ENCODE measurements at regions not wholly inside any gene's neighbourhood (a gene's known extent, or its start where the extent isn't known, plus 50 kb on each side); places are given as distances from the start of the nearest gene placed in this dataset.
"Not testable (repeated sequence)": the region's sequence is repeated elsewhere in the genome, so short reads cannot be mapped to it uniquely, and the experiment has no call there.

GRCh38 chr6:90887764-90888163, 300.9 kb upstream of the MAP3K7 start:
- no peak for DNase-seq

DNA sequence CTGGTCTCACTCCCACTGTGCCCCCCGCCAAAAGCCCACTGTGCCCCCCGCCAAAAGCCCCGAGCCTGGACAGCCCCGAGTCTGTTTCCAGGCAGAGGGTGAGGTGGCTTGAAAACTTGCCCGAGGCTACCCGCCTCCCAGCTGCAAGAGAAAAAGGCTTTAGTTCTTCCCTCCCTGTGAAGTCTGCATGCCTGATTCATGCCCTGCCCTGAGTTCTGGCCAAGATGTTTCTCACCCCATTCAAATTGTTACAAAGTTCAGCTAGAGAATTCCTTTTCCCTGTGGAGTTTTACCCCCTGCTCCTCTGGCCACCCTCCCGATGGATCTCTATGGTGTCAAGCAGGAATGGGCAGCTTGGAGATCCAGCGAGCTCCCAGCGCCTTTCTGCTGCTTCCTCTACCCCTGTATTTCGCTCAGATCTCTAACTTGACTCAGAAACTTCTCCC, 298.8 kb upstream of the MAP3K7 start:
- no peak for DNase-seq

DNA sequence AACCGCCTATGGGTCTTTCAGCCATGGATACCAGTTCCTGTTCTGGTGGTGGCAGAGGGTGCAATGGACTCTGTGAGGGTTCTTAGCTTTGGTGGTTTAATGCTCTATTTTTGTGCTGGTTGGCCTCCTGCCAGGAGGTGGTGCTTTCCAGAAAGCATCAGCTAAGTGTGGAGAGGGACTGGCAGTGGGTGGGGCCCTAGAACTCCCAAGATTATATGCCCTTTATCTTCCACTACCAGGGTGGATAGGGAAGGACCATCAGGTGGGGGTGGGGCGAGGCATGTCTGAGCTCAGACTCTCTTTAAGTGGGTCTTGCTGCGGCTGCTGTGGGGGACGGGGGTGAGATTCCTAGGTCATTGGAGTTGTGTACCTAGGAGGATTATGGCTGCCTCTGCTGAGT, 298.3 kb upstream of the MAP3K7 start:
- not testable (repeated sequence) for DNase-seq

DNA sequence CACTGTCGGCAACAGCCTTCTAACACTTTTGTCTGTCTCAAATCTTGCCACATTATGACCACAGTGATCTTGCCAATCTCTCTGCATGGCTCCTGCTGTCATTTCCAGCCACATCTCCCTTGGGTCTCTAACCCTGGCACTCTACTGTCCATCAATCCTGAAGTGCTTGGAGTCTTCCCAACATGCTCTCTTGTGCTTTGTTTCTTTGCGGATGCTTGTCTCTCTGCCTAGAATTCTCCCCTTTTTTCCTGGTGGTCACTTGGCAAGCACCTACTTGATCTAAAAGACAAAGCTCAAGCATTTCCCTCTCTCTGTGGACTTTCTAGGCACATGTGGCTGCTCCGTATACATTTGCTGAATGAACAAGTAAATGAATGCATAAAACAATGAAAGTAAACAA, 290.7 kb upstream of the MAP3K7 start:
- DNase-seq: no peak

DNA sequence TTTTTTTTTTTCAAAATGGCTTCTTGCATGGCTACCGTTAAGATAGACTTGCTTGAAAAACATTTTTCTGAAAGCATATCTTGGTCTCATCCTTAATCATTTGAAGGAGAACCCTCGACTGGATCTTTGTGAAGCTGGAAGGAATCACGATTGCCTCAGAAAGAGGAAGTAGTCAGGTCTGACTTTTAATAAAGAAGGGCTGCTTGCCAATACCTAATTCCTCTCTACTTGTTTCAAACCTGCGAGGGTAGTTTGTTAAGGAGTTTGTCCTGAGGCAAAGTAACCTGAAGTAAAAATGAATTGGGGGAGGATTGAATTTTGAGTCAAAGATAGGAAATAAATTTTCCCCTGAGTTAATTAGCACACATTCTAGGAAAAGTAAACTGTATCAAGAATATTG, 288.1 kb upstream of the MAP3K7 start:
- DNase-seq: no peak

GRCh38 chr6:90872981-90873380, 286.1 kb upstream of the MAP3K7 start:
- DNase-seq: no peak

- no peak for DNase-seq
These were observed 283.7 kb upstream of the MAP3K7 start for GRCh38 chr6:90870561-90870960.

DNA sequence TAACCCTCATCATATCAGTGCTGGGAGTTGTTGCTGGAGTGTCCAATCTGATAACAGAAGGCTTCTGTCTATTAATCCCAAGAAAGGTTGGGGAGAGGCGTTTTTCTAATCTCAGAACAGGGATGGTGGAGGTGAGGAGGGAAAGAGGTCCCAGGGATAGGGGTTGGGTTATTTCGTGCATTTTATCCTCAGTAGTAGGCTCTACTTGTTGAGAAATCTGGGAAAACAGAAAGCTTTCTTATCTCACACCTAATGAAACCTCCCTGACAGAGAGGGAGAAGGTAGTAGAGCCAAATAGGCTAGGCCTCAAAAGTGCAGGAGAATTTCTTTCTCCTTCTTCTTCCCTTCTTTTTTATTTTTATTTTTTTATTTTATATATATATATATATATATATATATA, 281.8 kb upstream of the MAP3K7 start:
- no peak for DNase-seq

GRCh38 chr6:90868256-90868655, 281.4 kb upstream of the MAP3K7 start:
- DNase-seq: no peak

DNA sequence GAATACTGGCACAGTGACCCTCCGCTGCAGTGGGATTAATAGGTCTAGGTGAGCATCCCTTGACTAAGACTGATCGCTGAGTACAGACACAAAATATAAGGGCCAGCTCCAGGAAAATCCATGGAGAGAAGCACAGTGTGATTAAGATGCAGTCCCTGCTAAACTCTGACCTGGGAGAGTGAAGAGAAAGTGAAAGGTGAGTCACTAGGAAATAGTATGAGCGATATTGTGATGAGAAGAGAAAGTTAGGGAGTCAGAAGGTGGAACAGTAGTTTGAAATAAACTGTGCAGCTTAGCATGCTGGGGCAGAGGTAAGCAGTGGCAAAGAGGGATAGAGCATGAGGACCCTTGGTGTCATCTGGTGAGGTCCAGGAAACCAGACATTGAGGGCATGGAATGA, 278.6 kb upstream of the MAP3K7 start:
- DNase-seq: no peak

- DNase-seq: no peak
These were observed 276.2 kb upstream of the MAP3K7 start for GRCh38 chr6:90863043-90863442.

DNA sequence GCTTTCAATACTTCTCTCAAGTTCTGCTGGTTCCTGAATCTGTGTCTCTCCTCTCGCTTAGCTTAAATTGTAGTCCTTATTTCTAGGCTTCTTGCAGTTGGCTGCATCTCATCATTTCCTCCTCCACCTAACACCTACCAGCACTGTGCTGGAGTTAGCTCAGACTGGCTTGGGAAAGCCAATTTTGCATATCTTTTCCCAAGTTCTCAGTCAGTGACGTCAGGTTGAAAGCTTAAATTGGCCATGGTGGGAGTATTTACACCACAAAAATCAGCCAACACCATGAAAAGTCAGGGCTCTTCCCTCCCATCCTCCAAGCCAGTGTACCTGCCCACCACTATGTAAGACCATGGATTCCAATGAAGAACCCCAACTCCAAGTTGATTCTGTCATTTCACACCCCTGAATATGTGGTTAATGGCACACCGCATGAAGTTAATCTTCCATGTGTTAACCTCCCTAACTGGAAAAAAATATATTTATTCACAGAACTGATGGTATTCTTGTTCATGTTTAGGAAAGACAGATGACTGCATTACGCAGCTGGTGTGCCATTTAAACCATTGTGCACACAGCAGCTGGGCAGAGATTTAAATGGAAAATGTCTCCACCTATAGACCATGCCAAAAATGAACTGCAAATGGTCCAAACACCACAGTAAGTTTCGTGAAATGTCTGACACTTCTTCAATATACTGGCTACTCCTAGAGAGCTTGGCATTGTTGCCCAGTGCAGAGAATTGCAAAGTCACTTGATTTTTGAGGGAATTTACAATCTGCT, 274.1 kb upstream of the MAP3K7 start:
- peak; percentile 6 for DNase-seq

- DNase-seq: no peak
These were observed 272.7 kb upstream of the MAP3K7 start for GRCh38 chr6:90859612-90860011.

GRCh38 chr6:90859056-90859455, 272.2 kb upstream of the MAP3K7 start:
- DNase-seq: no peak

DNA sequence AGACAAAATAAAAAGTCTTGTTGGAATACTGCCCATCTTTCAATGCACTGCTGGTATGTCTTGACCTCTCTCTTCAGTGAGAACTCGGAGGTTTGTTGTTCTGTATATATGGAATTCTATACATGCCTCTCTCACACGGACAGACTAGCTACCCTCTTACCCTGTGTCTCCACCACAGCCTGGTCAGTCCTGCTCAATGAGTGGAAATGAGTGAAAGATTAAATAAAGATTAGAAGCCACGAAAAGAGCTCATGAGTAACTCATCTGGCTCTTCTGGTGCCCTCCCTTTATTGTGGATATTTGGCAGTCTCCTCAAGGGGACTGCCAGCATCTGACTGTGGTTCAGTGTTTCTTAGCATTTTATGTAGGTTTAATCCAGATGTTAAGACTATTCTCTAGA, 262.8 kb upstream of the MAP3K7 start:
- no peak for DNase-seq

- DNase-seq: no peak
These were observed 260.0 kb upstream of the MAP3K7 start for GRCh38 chr6:90846824-90847223.

GRCh38 chr6:90835596-90836212, 248.8 kb upstream of the MAP3K7 start:
- DNase-seq: no peak

GRCh38 chr6:90829311-90829710, 242.4 kb upstream of the MAP3K7 start:
- DNase-seq: no peak

DNA sequence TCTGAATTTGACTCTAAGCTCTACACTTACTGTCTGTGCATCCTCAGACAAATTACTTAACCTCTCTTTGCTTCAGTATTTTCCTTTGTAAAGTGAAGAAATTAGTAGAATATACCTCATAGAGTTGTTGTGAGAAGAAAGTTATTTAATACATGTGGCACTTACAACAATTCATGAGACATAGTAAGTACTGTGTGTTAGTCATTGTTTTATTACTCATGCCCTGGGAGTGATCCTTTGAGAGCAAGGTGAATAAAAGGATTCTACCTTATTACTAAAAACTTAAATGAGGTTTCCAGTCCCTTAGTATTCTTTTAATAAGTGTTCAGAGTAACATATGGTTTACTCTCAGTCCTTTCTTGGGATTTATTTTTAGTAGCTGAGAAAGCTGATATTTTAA, 233.6 kb upstream of the MAP3K7 start:
- DNase-seq: no peak

- no peak for DNase-seq
These were observed 232.6 kb upstream of the MAP3K7 start for GRCh38 chr6:90819483-90819882.

GRCh38 chr6:90818163-90818562, 231.3 kb upstream of the MAP3K7 start:
- no peak for DNase-seq

GRCh38 chr6:90816764-90817163, 229.9 kb upstream of the MAP3K7 start:
- DNase-seq: no peak

DNA sequence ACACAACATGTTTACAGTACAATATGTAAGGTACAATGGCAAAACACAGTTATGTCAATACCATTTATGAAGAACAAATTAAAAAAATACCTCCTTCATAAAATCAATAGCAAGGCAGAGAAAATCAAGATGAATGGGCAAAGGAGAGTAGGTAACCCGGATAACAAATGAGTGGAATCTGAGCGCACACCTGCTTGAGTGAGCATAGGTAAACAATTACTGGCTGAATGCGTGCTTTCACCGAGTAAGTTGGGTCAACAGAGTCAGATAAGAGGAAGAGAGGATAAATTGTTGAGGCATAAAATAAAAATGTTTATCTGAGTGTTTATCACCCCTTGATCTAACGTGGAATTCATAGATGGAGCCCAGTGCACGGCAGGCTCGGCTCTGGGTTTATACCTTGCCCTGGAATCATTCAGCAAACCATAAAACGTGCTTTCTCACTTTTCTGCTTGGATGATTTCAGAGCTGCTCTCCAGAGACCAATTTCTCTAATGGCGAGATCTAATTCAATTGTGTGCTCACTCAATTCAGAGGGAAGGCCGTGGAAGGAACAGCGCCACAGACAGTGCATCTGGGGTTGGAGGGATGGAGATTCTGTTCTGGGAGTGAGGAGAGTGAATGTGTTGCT, 224.8 kb upstream of the MAP3K7 start:
- DNase-seq: no peak

DNA sequence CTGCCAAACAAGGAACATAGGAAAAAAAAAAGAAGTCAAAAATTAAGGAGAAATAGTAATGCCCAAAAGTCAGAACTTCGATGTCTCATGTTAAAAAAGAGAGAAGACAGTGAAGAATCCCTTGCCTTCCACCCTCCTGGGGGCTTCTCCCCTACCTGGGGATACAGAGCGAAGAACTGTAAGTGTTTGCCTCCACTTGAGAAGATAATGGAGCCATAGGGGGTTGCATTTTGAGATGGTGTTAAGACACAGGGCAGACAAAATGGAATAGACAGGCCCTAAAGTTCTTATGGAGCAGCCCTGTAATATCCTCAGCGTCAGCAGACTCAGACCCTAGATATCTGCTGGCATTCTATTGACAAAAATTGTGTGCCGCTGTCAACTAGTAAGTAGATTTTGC, 222.2 kb upstream of the MAP3K7 start:
- DNase-seq: no peak

All from activated CD4-positive, alpha-beta T cell treated with anti-CD3 and anti-CD28 coated beads, Interleukin-2, amount 50 U/mL, for 16 hours (primary cell).